Activated T-cell treated with anti-CD3 and anti-CD28 coated beads for 4 hours (primary cell): ENCODE measurements at regions not wholly inside any gene's neighbourhood (a gene's known extent, or its start where the extent isn't known, plus 50 kb on each side); places are given as distances from the start of the nearest gene placed in this dataset.

Experiments
- DNase-seq: peaks from one replicate; pipeline ENCODE4 v3.0.0-alpha.2; 2020

DNA sequence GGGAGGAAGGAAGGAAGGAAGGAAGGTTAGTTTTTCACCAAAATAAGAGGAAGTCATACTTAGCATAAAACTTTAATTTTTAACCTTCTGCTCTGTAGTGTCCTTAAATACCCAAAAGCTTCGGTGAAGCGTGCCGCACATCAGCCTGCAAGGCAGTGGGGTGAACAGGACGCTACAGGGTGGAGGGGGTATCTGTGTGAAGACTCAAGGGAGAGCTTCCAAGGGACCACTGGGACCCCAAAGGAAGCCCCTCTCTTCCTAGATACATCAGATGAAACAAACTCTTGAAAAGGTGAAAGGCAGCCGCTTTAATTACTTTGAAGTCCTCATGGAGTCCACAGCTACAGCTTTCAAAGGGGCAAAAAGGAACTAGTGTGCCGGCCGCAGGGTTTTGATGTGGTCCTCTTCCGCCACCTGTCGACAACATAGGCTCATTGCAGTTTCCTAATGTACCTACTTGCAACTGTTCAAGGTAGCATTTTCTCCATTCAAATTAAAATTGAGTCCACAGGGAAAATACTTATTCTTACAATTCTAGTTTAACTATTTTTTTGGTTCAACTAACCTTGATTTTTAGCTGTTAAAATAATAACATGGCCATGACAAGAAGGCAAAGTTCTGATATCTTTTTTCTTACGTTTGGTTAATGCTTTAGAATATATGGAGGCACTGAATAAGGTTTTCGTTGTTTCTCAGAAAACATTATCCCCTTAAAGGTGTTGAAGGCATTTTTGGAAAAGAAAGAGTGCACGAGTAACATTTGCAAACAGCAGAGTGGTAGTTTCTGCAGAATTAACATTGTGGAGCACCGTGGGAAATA lies 135.0 kb upstream of the RIPOR2 start:
- DNase-seq = peak; percentile 72

DNA sequence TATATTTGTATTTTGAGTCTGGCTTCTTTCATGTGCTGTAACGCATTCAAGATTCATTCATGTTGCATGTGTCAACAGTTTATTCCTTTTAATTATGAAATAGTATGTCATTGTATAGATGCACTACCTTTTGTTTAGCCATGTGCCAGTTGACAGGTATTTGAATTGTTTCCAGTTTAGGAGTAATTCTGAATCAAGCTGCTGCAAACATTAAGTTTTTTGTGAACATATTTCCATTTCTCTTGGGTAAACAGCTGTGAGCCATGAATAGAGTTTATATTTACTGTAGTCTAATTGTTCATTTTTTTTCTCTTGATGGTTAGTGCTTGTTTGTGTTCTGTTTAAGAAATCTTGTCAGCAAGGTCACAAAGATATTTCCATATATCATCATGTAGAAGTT lies 142.4 kb upstream of the RIPOR2 start:
- DNase-seq = no peak

DNA sequence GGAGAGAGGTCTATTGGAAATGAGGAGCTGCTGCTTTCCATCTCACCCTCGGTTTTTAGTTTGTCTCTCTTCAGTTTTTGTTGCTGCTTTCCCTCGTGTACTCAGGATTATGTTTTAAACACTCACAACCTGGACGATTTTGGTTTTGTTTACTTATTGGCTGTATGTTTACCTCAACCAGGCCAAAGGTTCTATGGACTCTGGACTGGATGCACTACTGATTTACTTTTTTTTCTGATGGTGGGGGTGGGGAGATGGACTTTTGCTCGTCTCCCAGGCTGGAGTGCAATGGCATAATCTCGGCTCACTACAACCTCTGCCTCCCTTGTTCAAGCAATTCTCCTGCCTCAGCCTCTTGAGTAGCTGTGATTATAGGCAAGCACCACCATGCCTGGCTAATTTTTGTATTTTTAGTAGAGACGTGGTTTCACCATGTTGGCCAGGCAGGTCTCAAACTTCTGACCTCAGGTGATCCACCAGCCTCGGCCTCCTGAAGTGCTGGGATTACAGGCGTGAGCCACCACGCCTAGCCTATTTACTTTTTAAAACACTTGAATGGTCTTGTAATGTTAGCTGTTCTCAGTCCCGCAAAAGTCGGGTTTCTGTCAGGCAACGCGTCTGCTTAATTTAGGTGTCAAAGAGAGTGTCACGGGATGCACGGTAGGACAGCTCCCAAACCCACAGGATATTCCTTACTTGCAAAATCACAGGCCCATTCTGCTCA lies 148.2 kb upstream of the RIPOR2 start:
- DNase-seq = no peak

DNA sequence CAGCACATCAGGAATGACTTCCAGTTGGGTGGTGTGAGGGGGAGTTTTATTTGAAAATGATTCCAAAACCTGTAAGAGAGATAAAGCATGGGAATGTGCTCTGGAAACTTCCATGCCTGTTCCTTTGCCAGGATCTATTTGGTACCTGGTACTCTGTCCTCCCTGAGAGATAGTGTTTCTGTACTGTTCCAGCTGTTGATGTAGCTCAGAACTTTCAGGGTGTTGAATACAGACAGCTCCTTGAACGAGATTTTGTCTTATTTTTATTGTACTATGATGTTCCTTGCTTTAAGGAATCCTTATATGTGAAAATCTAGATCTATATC lies 148.7 kb upstream of the RIPOR2 start:
- DNase-seq = no peak

DNA sequence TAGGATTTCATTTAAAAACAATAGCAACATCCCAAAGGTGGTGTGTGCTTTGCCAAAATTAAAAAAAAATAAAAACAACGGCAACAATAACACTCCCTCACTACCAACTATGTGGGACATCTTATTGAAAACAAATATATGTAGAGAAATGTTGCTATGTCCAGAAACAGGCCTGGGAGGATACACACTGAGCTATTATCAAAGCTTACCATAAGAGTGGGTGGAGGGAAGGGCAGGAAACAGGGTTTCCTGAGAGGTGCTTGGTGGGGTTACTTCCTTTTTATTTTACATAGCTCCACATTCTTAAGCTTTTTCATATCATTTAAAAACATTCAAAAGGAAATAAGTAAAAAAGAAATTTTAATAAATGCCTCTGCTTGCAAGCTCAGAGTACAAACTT lies 150.0 kb upstream of the RIPOR2 start:
- DNase-seq = no peak

DNA sequence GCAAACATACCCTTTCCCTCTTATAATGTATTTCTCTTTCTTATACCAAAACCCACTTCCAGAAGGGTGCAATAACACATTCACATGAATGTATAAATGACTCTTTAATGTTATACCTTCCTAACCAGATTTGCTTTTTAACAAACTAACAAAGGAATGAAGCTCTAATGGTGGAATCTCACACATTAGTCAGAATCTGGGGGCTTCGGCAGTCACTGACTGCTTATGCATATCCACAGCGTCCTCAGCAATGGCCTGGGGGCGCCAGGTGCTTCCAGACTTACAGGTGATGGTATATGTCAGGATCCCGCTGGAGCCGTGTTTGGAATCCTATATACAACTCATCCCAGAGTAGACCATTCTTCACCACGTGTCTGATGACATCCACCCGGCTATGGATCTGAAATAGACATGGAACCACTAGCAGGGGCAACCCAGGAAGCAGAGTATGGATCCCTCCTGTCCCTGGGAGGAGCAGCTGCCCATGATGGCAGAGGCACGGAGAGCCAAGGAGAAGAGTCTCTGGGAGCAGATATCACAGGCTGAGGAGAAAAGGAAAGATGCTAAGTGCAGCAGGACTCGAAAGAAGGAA lies 150.8 kb upstream of the RIPOR2 start:
- DNase-seq = no peak

DNA sequence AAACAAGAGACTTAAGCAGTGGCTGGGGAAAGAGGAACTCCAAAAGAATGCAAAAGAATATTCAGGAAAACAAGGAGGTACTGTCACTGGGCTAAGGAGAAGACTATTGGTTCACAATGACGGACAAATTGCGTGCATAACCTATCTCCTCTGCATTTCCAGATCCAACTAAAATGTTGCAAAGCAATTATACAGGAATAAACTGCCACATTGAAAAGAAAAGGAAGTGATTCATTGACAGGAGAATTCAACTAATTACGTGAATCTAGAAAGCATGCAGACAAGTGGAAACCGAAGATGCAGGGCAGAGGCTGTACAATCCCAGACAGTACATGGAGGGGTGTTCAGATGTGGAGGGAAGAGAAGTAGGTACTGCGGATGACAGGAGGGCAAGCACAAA lies 152.8 kb upstream of the RIPOR2 start:
- no peak for DNase-seq

DNA sequence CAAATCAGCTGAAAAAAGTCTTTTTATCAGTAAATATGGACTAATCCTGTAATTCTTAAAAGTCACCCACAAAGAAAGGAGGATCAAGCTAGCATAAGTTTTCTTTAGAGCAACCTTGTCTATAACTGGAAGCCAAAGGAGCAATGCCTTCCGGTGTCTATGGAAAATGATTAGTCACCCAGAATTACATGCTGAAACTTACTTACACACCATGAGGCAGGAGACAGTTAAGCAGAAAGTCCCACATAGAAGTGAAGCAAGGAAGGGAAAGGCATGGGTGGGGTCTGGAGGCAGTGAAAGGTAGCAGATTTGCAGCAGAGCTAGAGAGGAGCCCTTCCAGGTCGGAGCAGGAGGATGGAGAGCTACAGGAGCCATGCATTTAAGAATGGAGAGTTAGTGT lies 153.7 kb upstream of the RIPOR2 start:
- no peak for DNase-seq

DNA sequence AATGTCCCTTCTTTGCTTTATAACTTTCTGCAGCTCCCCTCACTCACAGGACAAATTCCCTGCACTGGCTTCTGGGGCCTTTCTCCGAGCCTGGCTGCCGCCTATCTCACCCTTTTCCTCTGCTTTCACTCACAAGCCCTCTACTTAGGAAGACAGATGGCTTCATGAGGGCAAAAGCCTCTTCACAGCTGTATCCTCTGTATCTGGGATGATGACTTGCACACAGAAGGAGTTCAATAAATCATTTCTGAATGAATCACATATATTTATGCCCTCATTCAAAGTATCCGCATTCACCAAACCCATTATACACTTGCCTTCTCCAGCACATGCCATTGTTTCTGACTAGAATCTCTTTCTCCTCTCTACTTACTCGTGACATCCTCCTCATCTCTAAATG lies 159.0 kb upstream of the RIPOR2 start:
- DNase-seq = no peak

DNA sequence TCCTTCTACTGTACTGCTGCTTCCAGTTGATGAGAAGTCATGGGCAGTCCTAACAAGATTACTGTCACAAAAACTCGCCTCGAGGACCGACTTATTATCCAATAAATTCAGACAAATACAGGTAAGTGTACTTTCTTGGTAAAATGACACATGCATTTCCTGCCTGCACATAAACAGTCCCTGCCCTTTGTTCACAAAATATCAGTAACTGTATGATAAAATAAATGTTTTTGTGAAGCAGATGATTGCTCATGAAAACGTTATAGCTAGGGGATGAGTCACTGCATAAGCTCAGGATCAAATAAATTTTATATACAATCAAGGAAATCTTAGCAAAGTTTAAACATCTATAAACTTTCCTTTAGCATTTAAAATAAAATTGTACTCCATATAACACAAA lies 164.5 kb upstream of the RIPOR2 start:
- DNase-seq = no peak

DNA sequence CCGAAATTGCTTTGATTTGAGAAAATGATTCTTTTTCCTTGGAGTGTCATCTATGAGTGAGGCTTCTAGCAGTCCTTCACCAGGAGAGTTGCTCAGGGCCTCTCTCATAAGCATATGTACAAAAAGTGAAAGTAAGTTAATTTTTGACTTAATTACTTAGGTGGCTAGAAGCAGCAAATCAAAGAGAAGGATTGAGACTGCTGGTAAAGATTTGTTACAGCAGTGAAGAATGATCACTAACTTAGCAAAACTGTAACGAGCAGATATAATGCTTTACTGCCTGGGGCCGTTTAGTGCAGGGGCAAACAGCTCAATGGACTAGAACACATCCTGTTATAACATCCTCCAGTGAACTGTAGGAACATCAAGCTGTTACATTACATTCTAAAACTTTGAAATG lies 167.8 kb upstream of the RIPOR2 start:
- DNase-seq = no peak

DNA sequence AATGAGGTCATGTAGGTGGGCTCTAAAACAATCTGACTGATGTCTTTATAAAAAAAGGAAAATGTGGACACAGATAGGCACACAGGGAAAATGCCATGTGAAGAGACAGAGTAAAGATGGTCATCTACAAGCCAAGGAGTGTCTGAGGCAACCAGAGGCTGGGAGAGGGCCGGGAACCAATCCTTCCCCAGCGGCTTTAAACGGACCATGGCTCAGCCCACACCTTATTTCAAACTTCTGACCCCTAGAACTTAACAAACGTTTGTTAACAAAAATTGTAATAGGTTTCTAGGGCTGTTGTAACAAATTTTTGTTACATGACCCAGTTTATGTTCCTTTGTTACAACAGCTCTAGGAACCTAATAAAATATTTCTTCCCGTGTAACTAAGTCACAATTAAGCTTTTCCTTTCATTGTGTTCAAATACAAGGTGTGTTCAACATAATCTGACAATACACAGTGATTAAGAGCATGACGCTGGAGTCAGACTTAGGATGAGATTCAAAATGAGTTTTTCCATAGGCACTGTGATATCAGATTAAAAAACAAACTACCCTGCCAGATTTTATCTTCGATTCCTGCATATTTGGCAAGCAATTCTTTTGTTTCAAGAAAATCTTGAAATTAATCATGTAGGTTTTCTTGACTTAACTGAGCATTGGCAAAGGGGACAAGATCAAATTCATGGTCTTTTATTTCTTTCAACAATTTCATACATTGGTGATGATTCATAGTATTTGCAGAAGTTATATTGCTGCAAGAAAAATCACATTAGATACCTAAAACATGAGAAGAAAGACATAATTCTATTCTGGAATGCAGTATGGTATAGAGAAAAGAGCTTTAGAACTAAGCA lies 169.5 kb upstream of the RIPOR2 start:
- DNase-seq = no peak

DNA sequence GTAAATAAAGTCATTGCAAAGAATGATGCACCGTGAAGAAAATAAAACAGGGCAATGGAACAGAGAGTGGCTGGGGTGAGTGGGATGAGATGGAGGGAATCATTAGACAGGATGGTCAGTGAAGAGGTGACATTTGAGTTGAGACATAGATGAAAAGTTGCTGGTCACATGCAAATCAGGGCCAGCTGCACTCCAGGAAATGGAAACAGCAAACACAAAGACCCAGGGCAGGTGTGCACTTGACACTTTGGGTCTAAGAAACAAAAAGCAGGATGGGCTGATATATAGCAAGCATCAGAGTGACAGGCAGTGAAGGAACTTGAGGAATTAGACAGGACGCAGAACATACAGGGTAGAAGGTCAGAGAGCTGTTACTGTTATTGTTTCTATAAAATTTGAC lies 171.5 kb upstream of the RIPOR2 start:
- DNase-seq = no peak

DNA sequence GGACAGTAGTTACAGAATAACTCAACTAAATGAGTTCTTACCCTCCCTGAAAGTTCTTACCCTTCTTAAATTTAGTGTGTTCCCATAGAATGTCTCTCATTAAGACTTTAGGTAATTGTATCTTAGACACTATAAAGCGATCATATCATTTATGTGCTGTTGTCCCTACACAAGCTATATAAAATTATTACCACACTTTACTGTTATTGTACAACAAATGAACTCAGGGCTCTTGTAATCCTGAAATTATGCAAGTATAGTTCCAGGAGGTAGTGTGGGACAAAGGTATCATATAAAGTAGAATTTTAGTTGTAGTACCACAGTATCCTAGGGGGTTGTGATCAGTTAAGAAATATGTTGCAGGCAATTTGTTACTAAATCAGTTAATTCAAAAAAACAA lies 167.4 kb upstream of the CARMIL1 start:
- no peak for DNase-seq

DNA sequence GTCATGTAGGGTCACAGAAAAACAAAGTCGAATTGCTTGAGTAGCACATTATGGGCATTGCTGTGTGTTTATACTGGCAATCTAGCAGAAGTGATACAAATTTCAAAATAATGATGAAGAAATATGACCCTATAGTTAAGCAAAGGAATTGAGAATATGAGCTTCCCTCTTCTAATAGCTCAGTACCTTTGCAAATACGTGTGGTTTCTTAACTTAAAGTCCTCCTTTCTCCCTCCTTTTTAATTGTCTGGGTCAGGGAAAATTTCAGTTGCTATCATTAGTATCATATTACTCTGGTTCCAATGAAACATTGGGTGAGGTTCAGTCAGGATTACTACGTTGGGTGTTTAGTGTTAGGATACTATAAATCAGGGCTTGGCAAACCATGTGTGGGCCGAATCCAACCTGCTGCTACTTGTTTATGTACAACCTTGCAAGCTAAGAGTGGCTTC lies 166.8 kb upstream of the CARMIL1 start:
- no peak for DNase-seq

DNA sequence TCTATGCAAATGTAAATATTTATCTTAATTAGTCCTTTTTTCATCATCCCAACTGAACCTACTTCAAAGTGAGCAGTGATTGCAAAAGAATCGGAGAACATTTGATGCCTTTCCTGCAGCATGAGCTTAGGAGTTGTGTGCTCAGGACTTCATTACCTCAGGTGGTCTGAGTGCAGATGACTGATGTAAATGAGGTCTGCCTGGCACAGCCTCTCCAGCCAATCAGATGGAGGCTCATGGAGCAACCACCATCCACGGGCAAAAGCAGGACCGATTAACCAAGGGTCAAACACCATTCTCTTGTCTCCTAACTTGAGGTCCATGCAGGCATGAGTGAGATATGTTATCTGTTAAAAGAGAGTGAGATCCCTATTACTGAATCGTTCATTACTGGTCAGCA lies 165.7 kb upstream of the CARMIL1 start:
- DNase-seq = no peak

DNA sequence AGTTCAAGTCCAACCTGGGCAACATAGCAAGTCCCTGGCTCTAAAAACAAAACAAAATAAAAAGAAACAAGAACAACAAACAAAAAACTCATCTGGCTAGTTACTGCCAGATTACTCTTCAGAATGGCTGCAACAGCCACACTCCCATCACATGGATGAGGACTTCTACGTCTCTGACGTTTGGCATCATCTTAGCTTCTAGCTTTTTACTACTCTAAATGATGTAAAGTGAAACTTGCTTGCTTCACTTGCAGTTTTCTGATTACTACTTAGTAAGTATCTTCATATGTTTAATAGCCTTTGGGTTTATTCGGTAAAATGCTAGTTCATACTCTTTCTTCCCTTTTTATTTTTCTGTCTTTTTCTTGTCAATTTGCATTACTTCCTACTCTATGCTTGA lies 161.1 kb upstream of the CARMIL1 start:
- DNase-seq = no peak

DNA sequence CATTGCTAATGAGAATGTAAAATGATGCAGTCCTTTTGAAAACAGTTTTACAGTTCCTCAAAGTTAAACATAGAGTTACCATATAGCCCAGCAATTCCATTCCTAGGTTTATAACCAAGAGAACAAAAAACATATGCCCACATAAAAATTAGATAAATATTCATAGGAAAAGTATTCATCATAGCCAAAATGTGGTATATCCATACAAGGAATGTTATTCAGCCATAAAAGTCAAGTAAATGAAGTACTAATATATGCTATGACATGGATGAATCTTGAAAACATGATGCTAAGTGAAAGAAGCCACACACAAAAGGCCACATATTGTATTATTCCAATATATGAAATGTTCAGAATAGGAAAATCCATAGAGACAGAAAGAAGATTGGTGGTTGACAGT lies 158.0 kb upstream of the CARMIL1 start:
- no peak for DNase-seq

DNA sequence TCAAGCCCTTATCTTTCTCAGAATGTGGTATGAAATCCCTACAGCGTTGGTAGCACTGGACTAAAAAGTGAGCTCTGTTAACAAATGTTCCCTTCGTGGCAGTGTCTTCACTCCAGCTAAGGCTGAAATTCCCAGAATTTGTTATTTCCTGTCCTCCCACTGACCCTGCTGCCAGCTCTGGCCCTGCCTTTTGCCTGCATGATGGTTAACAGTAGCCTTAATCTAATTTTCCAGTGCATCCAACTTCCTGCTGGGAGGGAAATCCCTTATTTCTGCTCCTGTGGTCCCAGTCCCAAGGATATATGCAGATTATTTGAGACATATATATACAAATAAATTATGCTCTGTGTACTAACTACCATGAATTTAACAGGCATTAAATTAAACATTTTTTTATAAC lies 157.2 kb upstream of the CARMIL1 start:
- DNase-seq = no peak

DNA sequence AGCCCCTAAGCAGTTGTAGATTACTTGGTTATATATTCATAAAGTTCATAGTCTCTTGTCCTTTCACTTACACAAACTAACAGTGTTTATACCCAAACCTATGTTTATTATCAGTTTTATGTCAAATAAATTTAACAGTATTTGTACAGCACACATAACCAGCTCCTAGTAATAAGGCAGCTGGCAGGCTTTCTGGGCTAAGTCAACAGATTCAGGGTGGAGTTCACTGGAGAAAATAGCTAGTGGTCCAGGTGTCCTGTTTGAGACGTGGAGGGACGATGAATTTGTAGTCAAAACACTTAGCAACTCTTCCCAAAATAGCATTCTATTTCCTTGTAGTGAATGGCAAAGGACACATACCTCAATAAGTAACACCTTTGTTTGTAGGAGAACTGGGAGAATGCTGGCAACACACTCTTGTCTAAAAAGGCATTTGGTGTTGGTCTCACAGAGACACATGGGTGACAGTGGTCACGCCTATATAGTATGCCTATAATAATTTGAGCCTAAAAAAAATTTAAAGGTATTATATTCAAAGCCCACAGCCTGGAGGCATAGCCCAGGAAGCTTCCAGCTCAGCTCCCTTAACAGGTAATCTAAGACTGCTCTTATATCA lies 156.4 kb upstream of the CARMIL1 start:
- DNase-seq = no peak

DNA sequence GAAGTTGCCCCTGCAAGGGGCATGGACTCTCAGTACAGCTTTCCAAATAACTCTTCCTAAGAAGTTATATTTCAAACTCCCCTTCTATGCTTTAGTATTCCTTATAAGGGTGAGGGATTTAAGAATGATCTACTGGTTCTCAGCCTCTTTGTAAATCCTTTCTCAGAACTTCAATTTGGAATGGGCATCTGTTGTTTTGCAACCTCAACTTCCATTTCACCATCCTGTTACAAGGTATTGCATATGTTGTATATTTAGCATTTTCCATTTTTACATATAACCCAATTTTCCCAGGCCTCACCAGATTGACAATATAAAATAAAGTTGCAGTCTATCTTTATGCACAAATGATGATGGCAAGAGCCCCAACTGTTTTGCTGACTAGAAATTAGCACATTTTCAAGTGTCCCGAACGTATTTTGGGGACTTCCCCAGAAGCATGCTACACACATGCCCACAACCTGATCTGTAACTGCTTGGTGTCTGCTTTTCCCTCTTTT lies 154.9 kb upstream of the CARMIL1 start:
- DNase-seq = no peak

DNA sequence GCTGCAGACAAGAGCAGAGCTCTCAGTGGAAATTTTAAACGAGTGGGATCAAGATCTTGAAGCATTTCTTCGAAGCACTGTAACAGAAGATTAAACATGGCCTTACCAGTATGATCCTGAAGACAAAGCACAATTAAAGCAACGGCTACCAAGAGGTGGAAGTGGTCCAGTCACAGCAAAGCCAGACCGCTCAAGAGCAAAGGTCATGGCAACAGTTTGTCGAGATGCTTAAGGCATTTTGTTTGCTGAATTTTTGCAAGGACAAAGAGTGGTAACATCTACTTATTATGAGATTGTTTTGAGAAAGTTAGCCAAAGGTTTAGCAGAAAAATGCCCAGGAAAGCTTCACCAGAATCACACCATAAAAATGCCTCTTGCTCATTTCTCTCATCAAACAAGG lies 153.4 kb upstream of the CARMIL1 start:
- DNase-seq = no peak
